ENCODE measurements at regions not wholly inside any gene's neighbourhood (a gene's known extent, or its start where the extent isn't known, plus 50 kb on each side); places are given as distances from the start of the nearest gene placed in this dataset.
"Not testable (repeated sequence)": the region's sequence is repeated elsewhere in the genome, so short reads cannot be mapped to it uniquely, and the experiment has no call there.

DNA sequence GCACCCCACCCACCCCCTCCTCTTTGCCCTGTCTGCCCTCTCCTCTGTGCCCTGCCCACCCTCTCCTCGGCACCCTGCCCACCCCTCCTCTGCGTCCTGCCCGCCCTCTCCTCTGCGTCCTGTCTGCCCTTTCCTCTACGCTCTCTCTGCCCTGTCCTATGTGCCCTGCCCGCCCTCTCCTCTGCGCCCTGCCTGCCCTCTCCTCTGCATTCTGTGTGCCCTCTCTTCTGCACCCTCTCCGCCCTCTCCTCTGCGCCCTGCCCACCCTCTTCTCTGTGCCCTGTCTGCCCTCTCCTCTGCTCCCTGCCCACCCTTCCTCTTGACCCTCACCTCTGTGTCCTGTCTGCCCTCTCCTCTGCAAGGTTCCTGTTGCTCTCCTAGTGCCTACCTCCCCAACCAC, 233.6 kb downstream of the SMAD2 start:
- H3K9me2 ChIP-seq (ENCODE audit: insufficient read depth): no peaks in the 10 kb centered on the region
- H3K27me3 ChIP-seq (ENCODE audit: insufficient read depth, low read depth): peaks cover 83% of the 10 kb centered on the region
- H3K36me3 ChIP-seq (ENCODE audit: low read depth): no peaks in the 10 kb centered on the region
- no peaks in the 10 kb centered on the region for H3K9me3 ChIP-seq (ENCODE audit: insufficient read depth, low read depth)
- no peak for DNase-seq
- no peaks in the 10 kb centered on the region for H3K4me1 ChIP-seq (replicated peaks; ENCODE audit: insufficient read depth)
- no peak overlapping the region for H3K4me2 ChIP-seq
- no peak overlapping the region for H3K27ac ChIP-seq
- ChIA-PET CTCF (no interaction called here), POLR2A (ENCODE audit: unreplicated experiment) (no interaction called here)
- no peak overlapping the region for H2AFZ ChIP-seq
- H3K79me2 ChIP-seq (ENCODE audit: low read depth): no peaks in the 10 kb centered on the region
- BruUV-seq (replicated peaks): no TSS peak
- H4K20me1 ChIP-seq (ENCODE audit: insufficient read depth): no peaks in the 10 kb centered on the region
- H3F3A ChIP-seq (ENCODE audit: insufficient read depth, low read depth): no peaks in the 10 kb centered on the region
- intact Hi-C loops (cut with micrococcal nuclease; ENCODE audit: unreplicated experiment): no loop called here
- no peak overlapping the region for H3K4me3 ChIP-seq
- no peak for TF ChIP-seq EZH2 (IDR thresholded peaks at IDR 0.05; ENCODE audit: low read depth)
- TF ChIP-seq, protein P1, sequence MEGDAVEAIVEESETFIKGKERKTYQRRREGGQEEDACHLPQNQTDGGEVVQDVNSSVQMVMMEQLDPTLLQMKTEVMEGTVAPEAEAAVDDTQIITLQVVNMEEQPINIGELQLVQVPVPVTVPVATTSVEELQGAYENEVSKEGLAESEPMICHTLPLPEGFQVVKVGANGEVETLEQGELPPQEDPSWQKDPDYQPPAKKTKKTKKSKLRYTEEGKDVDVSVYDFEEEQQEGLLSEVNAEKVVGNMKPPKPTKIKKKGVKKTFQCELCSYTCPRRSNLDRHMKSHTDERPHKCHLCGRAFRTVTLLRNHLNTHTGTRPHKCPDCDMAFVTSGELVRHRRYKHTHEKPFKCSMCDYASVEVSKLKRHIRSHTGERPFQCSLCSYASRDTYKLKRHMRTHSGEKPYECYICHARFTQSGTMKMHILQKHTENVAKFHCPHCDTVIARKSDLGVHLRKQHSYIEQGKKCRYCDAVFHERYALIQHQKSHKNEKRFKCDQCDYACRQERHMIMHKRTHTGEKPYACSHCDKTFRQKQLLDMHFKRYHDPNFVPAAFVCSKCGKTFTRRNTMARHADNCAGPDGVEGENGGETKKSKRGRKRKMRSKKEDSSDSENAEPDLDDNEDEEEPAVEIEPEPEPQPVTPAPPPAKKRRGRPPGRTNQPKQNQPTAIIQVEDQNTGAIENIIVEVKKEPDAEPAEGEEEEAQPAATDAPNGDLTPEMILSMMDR (conservative IDR thresholded peaks at IDR 0.05): no peak

DNA sequence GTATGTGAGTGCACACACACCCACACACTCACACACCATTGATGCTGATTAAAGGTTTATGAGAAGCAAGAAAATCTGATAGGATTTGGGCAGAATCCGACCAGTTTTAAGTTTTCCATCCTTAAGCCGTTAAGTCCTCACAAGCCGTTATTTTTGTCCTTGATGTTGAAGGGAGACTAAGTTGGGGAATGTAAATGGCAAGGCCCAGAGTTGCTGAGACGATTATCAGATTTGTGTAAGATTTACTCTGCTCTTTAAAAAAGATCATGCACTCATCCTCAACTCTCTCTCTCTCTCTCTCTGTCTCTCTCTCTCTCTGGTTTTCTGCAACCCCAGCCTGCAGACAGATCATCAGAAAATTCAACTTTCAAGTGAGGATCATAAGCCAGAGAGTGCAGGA, 238.8 kb downstream of the SMAD2 start:
- Histone ChIP-seq H3K27me3 (ENCODE audit: insufficient read depth, low read depth) (peaks cover 74% of the 10 kb centered on the region), H3K4me3 (no peak overlapping the region), H3K36me3 (ENCODE audit: low read depth) (no peaks in the 10 kb centered on the region), H3K4me1 (replicated peaks; ENCODE audit: insufficient read depth) (no peaks in the 10 kb centered on the region), H4K20me1 (ENCODE audit: insufficient read depth) (no peaks in the 10 kb centered on the region), H3F3A (ENCODE audit: insufficient read depth, low read depth) (no peaks in the 10 kb centered on the region), H3K27ac (no peak overlapping the region), H3K4me2 (no peak overlapping the region), H3K9me3 (ENCODE audit: insufficient read depth, low read depth) (no peaks in the 10 kb centered on the region), H3K9me2 (ENCODE audit: insufficient read depth) (no peaks in the 10 kb centered on the region), H2AFZ (no peak overlapping the region), H3K79me2 (ENCODE audit: low read depth) (no peaks in the 10 kb centered on the region)
- TF ChIP-seq, protein P1 (conservative IDR thresholded peaks at IDR 0.05): no peak
- TF ChIP-seq EZH2 (IDR thresholded peaks at IDR 0.05; ENCODE audit: low read depth): no peak
- no TSS peak for BruUV-seq (replicated peaks)
- no peak for DNase-seq
- ChIA-PET CTCF (no interaction called here), POLR2A (ENCODE audit: unreplicated experiment) (no interaction called here)
- intact Hi-C loops (cut with micrococcal nuclease; ENCODE audit: unreplicated experiment): no loop called here

DNA sequence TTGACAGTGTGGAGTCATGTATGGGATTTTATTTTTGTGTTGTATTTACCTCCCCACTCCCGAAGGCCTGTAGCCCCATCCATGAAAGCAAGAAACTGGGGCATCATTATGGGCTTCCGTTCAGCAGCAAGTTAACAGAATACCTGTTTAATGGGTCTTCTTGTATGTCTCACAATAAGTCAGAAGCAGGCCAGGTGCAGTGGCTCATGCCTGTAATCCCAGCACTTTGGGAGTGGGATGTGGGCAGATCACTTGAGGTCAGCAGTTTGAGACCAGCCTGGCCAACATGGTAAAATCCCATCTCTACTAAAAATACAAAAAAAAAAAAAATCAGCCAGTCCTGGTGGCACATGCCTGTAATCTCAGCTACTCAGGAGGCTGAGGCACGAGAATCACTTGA, 239.7 kb downstream of the SMAD2 start:
- H3K36me3 ChIP-seq (ENCODE audit: low read depth); H3K4me3 ChIP-seq; H3K9me2 ChIP-seq (ENCODE audit: insufficient read depth); H2AFZ ChIP-seq; intact Hi-C loops (cut with micrococcal nuclease; ENCODE audit: unreplicated experiment); H3K4me1 ChIP-seq (replicated peaks; ENCODE audit: insufficient read depth); BruUV-seq (replicated peaks); DNase-seq; H3K9me3 ChIP-seq (ENCODE audit: insufficient read depth, low read depth); H3K4me2 ChIP-seq; H4K20me1 ChIP-seq (ENCODE audit: insufficient read depth); POLR2A ChIA-PET (ENCODE audit: unreplicated experiment); H3K79me2 ChIP-seq (ENCODE audit: low read depth); CTCF ChIA-PET; H3K27ac ChIP-seq; H3F3A ChIP-seq (ENCODE audit: insufficient read depth, low read depth): not testable (repeated sequence)
- peaks cover 69% of the 10 kb centered on the region for H3K27me3 ChIP-seq (ENCODE audit: insufficient read depth, low read depth)

DNA sequence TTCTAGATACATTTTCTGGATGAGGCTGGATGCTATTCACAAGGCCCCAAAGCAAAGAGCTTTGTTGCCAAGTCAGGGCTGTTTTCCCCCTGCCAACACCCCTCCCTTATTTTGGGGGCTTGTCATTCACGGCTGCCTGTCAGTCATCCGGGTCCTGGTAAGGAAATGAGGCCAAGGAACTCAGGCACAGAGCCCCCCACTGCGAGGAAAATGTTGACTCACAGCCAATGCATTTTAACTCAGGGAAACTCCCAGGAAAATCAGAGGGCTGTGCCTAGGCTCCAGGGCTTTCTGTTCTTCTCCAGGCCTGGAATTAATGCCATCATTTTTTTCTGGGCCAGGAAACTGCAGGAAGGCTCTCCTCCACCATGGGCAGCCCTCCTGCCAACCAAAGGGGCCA, 241.1 kb downstream of the SMAD2 start:
- H3K4me1 ChIP-seq (replicated peaks; ENCODE audit: insufficient read depth): no peaks in the 10 kb centered on the region
- ChIA-PET CTCF (no interaction called here), POLR2A (ENCODE audit: unreplicated experiment) (no interaction called here)
- intact Hi-C loops (cut with micrococcal nuclease; ENCODE audit: unreplicated experiment): no loop called here
- no peaks in the 10 kb centered on the region for H4K20me1 ChIP-seq (ENCODE audit: insufficient read depth)
- H3K79me2 ChIP-seq (ENCODE audit: low read depth): no peaks in the 10 kb centered on the region
- H3K9me3 ChIP-seq (ENCODE audit: insufficient read depth, low read depth): no peaks in the 10 kb centered on the region
- H3K4me3 ChIP-seq: no peak overlapping the region
- no TSS peak for BruUV-seq (replicated peaks)
- no peaks in the 10 kb centered on the region for H3F3A ChIP-seq (ENCODE audit: insufficient read depth, low read depth)
- no peak overlapping the region for H3K4me2 ChIP-seq
- no peak overlapping the region for H2AFZ ChIP-seq
- TF ChIP-seq EZH2 (IDR thresholded peaks at IDR 0.05; ENCODE audit: low read depth): no peak
- TF ChIP-seq, protein P1 (conservative IDR thresholded peaks at IDR 0.05): no peak
- no peak for DNase-seq
- no peaks in the 10 kb centered on the region for H3K9me2 ChIP-seq (ENCODE audit: insufficient read depth)
- H3K27me3 ChIP-seq (ENCODE audit: insufficient read depth, low read depth): peaks cover 60% of the 10 kb centered on the region
- no peaks in the 10 kb centered on the region for H3K36me3 ChIP-seq (ENCODE audit: low read depth)
- no peak overlapping the region for H3K27ac ChIP-seq
